ENCODE measurements at regions not wholly inside any gene's neighbourhood (a gene's known extent, or its start where the extent isn't known, plus 50 kb on each side); places are given as distances from the start of the nearest gene placed in this dataset.

- no peak for TF ChIP-seq EZH2 (IDR thresholded peaks at IDR 0.05; ENCODE audit: borderline replicate concordance, low read length)
- TF ChIP-seq CTCF (conservative IDR thresholded peaks at IDR 0.05 in 1 of 2, IDR thresholded peaks at IDR 0.05 in 1 of 2; ENCODE audit: extremely low read depth in 1 of 2, insufficient read depth in 1 of 2, low read depth in 1 of 2, low read length in 2 of 2): no peak
Observed at GRCh38 chr5:116898917-116899316, 324.3 kb upstream of the SEMA6A start.

Measured in mammary epithelial cell (primary cell).